Stimulated activated CD8-positive, alpha-beta memory T cell treated with anti-CD3 and anti-CD28 coated beads, Interleukin-4, amount 100 ng/mL, for 24 hours (primary cell): ENCODE measurements at regions not wholly inside any gene's neighbourhood (a gene's known extent, or its start where the extent isn't known, plus 50 kb on each side); places are given as distances from the start of the nearest gene placed in this dataset.
"Not testable (repeated sequence)": the region's sequence is repeated elsewhere in the genome, so short reads cannot be mapped to it uniquely, and the experiment has no call there.

Source experiments
- DNase-seq: peaks from one replicate; pipeline ENCODE4 v3.0.0-alpha.2; 2020; ENCODE audit warnings: low read depth

GRCh38 chr1:227416156-227416830 is 98.0 kb upstream of the CDC42BPA start:
- DNase-seq, result no peak

- DNase-seq, result no peak
Observed at GRCh38 chr1:227415115-227415790, 97.0 kb upstream of the CDC42BPA start.

- DNase-seq, result no peak
Observed at GRCh38 chr1:227411066-227411465, 92.8 kb upstream of the CDC42BPA start.

- not testable (repeated sequence) for DNase-seq
Observed at GRCh38 chr1:227406332-227406731, 88.0 kb upstream of the CDC42BPA start.

- DNase-seq, result no peak
Observed at GRCh38 chr1:227403535-227403934, 85.2 kb upstream of the CDC42BPA start.

GRCh38 chr1:227401562-227402342 is 83.5 kb upstream of the CDC42BPA start:
- no peak for DNase-seq

- no peak for DNase-seq
Observed at GRCh38 chr1:227399152-227399730, 80.9 kb upstream of the CDC42BPA start.

- DNase-seq, result no peak
Observed at GRCh38 chr1:227397354-227397978, 79.2 kb upstream of the CDC42BPA start.

- DNase-seq, result no peak
Observed at GRCh38 chr1:227396539-227397353, 78.5 kb upstream of the CDC42BPA start.

- DNase-seq, result no peak
Observed at GRCh38 chr1:227395426-227396028, 77.2 kb upstream of the CDC42BPA start.

- no peak for DNase-seq
Observed at GRCh38 chr1:227392984-227393764, 74.9 kb upstream of the CDC42BPA start.

- no peak for DNase-seq
Observed at GRCh38 chr1:227391879-227392278, 73.6 kb upstream of the CDC42BPA start.

GRCh38 chr1:227391211-227391610 is 72.9 kb upstream of the CDC42BPA start:
- no peak for DNase-seq

- DNase-seq, result no peak
Observed at GRCh38 chr1:227390525-227390924, 72.2 kb upstream of the CDC42BPA start.

GRCh38 chr1:227388214-227389168 is 70.2 kb upstream of the CDC42BPA start:
- no peak for DNase-seq

- DNase-seq, result no peak
Observed at GRCh38 chr1:227379555-227379892, 61.2 kb upstream of the CDC42BPA start.

- no peak for DNase-seq
Observed at GRCh38 chr1:227378871-227379554, 60.7 kb upstream of the CDC42BPA start.

GRCh38 chr1:227378181-227378580 is 59.9 kb upstream of the CDC42BPA start:
- no peak for DNase-seq
